Hematopoietic multipotent progenitor cell treated with erythropoietin and hydrocortisone succinate and interleukin-3 and kit ligand, for 15 days (in vitro differentiated cells): ENCODE measurements at regions not wholly inside any gene's neighbourhood (a gene's known extent, or its start where the extent isn't known, plus 50 kb on each side); places are given as distances from the start of the nearest gene placed in this dataset.
"Not testable (repeated sequence)": the region's sequence is repeated elsewhere in the genome, so short reads cannot be mapped to it uniquely, and the experiment has no call there.

ENCODE experiments used
- DNase-seq: peaks from one replicate; pipeline ENCODE4 v3.0.0-alpha.2; 2015; ENCODE audit warnings: low spot score

DNA sequence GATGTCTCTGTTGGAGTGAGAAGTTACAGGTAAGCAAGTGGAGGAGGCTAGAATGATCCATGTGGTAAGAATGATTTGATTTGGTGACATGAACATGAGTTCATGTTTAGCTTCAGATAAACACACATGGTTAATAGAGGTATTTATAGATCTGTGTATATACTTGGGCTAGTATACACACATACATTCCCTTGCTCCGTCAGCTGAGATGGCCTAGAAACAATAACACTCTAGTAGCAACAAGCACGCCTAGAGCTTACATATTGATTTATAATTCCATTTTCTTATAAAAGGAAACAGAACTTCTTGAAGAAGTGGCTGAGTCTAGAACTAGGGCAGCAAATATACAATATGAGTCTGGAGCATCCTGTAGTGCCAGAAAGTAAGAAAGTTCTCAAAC, 223.0 kb downstream of the RND3 start:
- no peak for DNase-seq

DNA sequence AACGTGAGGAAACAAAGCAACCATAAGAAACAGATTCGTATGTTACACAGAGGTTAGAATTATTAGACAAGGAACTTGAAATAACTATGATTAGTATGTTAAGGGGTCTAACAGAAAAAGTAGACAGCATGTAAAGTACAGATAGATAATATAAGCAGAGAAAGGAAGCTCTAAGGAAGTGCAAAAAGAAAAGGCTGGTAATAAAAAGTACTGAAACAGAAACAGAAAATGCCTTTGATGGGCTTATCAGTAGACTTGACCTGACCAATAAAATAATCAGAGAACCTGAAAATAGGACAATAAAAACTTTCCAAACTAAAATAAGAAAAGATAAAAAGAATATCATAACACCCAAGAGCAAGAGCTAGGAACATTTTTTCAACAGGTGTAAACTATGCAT, 225.8 kb downstream of the RND3 start:
- no peak for DNase-seq

DNA sequence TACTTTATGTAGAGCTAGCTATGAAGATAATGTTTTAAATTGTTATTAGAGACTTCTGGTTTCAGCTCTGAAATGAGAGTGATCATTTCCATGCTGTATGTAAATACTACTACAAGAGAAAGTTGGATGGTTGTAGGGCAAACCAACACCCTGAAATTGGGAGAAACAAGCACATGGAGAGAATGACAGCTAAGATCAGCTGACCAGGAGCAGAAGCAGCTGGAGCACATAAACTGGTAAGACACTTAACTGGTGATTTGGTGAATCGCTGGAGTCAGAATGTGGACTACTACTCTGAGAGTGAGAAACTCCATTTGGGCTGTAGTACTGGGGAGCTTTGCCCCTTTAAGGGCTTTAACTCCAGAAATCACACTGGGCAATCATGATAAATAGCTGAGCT, 226.8 kb downstream of the RND3 start:
- no peak for DNase-seq

GRCh38 chr2:150259746-150260145, 227.7 kb downstream of the RND3 start:
- DNase-seq: no peak

- DNase-seq: no peak
Measured at GRCh38 chr2:150258781-150259307, 228.6 kb downstream of the RND3 start.

DNA sequence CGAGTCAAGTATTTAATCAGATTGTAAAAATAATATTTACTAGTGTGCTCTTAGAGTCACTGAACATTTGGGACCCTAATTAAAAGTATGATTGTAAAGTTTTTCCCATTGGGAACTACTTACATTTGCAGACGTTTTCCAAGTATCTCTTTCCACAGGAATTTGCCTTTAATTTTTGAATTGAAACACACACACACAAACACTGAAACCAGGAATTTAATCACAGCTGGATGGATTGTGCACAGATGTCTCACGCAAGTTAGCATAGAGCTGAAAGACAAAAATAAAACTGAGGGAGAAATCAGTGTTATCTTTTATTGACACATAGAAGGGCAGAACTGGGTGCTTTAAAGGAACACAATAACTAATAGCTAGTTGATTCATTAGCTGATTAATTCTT, 230.7 kb downstream of the RND3 start:
- no peak for DNase-seq

DNA sequence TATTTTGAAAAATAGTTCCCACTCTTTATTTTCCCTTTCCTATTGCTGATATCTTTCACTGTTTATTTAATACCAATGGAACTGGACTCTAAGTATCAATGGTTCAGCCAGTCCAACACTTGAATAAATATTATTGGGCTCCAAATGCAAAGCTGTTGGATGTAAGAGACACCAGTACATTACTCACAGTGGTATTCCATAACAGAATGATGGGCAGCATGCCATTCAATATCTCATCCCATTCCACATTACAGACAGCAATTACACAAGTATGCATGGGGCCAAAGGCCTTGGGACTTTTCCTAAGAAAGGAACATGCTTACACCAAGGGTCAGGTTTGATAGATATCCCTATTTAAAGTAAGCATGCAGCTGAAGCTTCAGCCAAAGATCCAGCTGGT, 231.9 kb downstream of the RND3 start:
- DNase-seq: no peak

DNA sequence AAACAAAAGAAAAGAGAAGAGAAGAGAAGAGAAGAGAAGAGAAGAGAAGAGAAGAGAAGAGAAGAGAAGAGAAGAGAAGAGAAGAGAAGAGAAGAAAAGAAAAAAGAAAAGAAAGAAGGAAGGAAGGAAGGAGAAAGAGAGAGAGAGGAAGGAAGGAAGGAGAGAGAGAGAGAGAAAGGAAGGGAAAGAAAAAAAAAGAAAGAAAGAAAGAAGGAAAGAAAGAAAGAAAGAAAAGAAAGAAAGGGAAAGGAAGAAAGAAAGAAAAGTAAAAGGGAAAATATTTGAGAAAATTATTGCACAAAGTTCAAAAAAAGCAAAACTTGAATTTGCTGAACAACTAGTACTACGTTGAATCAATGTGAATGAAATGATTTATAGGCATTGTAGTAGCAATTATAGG, 237.7 kb downstream of the RND3 start:
- DNase-seq: not testable (repeated sequence)

DNA sequence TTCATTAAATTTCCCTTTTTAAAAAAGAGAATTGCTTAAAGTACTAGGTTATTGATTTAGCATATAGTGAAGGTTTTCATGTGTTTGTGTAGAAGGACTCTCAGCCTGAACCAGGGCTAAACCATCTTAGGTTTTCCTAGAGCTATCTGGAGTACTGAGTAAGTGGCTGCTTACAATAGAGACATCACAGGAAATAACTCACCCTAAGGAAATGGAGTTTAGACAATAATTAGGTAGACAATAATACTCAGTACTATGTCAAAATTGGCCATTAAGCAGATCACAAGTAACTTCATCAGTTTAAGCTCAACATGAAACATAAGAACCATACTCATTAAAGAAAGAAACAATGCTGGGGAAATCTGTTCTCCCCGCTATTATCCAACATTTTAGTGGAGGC, 240.0 kb downstream of the RND3 start:
- no peak for DNase-seq

DNA sequence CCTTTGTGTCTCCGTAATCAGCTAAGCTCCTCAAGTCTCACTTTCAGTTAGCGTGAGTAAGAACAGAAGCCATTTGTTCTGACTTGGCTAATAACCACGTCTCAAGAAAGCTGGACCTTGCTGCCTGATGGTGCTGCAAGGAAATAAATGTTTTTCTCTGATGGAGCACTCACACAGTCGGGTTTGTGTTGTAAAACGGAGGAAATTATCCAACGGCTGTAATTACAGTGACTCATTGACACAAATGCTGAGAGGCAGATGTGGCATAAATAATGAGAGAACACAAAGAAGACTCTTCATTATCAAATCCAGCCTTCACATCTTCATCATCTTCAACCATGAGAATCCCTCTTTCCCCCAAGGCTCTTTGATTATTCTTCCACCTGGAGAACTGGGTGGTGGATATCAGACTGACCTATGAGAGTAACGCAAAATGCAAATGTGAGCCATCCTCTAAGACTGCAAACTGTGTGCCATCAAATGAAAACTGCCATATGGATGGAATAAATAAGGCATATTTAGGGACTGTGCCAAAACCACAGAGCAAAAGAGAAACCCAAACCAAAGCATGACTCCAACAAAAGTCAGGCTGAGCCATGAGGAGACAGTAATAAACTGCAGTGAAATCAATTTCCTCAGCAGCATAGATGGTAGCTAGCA, 252.6 kb downstream of the RND3 start:
- no peak for DNase-seq

- DNase-seq: no peak
Measured at GRCh38 chr2:150232871-150233270, 254.6 kb downstream of the RND3 start.

DNA sequence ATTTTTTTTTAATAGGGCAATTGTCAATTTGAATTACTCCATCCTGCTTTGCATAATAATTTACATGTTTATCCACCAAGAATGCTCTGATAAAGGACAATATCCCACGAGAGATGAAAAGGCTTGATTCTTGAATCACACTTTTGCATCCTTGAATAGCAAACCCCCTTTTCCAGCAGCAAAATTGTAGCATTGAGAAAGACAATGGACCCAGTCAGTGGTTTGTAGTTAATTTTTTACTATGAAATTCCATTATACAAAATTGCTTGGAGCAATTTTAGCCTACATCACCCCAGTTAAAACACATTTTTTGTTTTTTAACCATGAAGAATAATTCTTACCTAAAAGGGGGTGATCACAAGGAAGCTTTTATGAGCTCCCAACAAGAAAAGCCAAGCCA, 255.1 kb downstream of the RND3 start:
- no peak for DNase-seq

- DNase-seq: no peak
Measured at GRCh38 chr2:150230616-150231015, 256.9 kb downstream of the RND3 start.

GRCh38 chr2:150230004-150230403, 257.5 kb downstream of the RND3 start:
- no peak for DNase-seq

DNA sequence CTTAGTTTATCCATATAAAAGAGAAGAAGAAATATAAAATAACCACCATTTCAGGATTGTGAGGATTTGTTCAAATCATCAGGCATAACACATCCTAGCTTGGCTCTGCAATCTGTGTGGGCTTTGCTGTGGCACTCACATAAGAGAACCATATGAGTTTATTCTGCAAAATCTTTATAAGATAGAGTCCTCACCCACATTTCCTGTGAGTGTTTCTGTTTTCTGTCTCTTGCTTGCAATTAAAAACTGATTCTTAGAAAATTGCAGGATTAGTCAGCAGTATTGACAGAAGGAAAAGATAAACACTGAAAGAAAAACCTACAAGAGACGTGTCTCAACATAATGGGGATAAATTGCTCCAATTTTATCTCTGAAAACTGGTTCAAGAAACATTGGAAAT, 258.5 kb downstream of the RND3 start:
- DNase-seq: no peak

DNA sequence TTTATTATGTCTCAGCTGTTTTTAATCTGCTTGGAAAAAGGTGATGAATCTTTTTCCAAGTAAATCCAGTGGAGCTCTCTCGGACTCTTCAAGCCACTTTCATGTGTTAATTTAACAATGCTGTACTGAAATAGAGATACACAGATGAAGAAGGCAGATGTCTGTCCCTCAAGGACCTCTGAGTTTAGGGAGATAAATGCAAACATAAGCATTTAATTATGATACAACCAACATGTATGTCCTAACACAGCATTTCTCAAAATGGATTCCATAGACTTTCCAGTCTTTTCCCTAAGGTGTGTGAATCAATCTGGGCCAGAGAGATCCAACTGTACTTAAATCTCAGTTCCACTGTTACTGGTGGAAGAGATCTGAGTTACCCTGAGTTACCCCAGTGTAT, 262.4 kb downstream of the RND3 start:
- DNase-seq: no peak

- DNase-seq: no peak
Measured at GRCh38 chr2:150224321-150224720, 263.1 kb downstream of the RND3 start.

DNA sequence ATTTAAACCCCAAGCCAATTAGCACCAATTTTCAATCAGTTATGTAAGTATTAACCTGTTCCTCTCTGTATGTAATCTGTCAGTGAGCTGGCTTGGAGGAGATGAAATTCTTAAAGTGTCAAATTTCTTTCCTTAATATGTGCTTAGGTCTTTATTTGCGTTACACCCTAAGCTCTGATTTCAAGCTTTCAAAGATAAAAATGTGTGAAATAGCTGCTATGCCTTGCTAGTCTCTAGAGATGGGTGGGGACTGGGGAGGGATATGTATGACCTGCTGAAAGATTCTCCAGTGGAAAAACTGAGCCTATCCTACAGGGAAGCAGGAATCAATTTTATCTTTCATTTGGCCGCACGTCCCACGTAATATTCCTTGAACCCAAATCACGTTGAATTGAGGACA, 264.5 kb downstream of the RND3 start:
- no peak for DNase-seq

- no peak for DNase-seq
Measured at GRCh38 chr2:150222379-150222778, 265.1 kb downstream of the RND3 start.

DNA sequence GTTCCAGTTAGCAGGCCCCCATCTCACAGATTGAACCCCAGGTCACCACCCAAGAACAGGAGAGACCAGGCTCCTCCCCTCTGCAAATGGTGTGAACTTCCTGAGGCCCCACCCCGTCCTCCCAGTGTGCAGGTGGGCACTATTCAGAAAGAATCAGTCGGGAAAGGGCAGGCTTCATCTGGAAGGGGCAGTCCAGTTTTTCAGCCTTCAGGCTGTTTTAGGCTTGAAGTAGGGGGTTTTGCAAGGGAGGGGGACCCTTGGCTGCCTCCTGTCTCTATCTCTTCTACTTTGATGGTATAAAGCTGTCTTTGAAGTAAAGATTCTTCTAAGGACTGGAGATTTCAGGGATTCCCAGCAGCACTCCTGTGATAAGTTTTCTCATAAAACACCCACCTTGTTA, 267.6 kb downstream of the RND3 start:
- DNase-seq: no peak

DNA sequence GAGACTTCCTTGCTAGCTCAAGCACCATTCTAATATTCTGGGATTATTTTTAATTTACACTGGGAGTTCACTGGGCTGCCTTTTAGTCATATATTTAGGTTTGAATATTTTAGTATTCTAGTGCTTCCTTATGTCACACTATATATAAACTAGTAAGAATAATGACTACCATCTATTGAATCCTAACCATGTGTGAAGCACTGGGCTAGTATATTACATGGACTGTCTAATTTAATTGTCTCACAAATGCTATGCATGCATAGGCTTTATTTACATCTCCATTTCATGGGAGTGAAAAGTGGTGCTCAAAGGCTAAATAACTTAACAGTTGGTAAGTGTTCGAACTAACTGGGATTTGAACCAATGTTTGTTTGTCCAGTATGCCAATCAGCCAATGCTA, 272.4 kb downstream of the RND3 start:
- no peak for DNase-seq

- DNase-seq: no peak
Measured at GRCh38 chr2:150214626-150215025, 272.8 kb downstream of the RND3 start.

DNA sequence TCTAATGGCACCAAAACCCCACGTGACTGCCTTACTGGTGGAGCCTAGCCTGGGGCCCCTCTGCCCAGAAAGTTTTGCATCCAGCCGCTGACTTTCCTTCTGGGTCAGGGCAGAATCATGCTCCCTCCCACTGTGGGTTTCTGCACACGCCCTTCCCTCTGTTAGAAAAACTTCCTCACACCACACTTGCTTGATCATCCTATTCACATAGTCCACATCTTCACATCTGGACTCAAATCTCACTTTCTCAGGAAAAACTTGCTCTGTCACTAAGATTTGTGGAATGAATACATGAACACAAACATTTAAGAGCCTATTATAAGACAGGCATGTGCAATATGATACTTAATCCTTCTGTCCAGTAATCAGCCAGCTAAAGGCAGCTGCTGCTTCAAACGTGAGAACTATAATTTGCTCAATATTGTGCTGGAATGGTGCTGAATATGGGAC, 274.7 kb downstream of the RND3 start:
- DNase-seq: no peak

- no peak for DNase-seq
Measured at GRCh38 chr2:150211164-150211631, 276.3 kb downstream of the RND3 start.
